GM23248 (cell line): ENCODE measurements at regions not wholly inside any gene's neighbourhood (a gene's known extent, or its start where the extent isn't known, plus 50 kb on each side); places are given as distances from the start of the nearest gene placed in this dataset.

Experiments used
- EZH2 ChIP-seq: fragments of 200-600 bp; sonication (generic); IDR thresholded peaks from 2 replicates; pipeline ENCODE4 v1.6.1; 2018; ENCODE audit warnings: antibody characterized with exemption, mild to moderate bottlenecking; ENCODE audit not compliant: insufficient read depth, poor library complexity, severe bottlenecking
- EZH2phosphoT487 ChIP-seq: fragments of 200-600 bp; sonication (generic); IDR thresholded peaks from 2 replicates; pipeline ENCODE4 v1.6.1; 2018; ENCODE audit warnings: antibody characterized with exemption, moderate library complexity, mild to moderate bottlenecking, low read depth; ENCODE audit not compliant: insufficient read depth

- no peak for TF ChIP-seq EZH2phosphoT487
- TF ChIP-seq EZH2: no peak
Measured at GRCh38 chr2:120410487-120410886, 64.6 kb downstream of the INHBB start.
